A673 (cell line): ENCODE measurements at regions not wholly inside any gene's neighbourhood (a gene's known extent, or its start where the extent isn't known, plus 50 kb on each side); places are given as distances from the start of the nearest gene placed in this dataset.
A peak's percentile ranks its signal among the peaks of the same experiment; 100 is the strongest.
"Not testable (repeated sequence)": the region's sequence is repeated elsewhere in the genome, so short reads cannot be mapped to it uniquely, and the experiment has no call there.

Experiments used
- BruUV-seq: library from RNA; stranded (reverse); fragments of 400-500 nt; replicated peaks from 2 replicates; lab custom pipeline; 2021; lab: Mats Ljungman, UMichigan
- CTCF ChIA-PET: fragments of 300-600 bp; sonication (Branson Sonifier 250); formaldehyde crosslinking; loops from one replicate; lab custom pipeline; 2022; ENCODE audit warnings: antibody characterized with exemption; lab: Charles Lee
- POLR2A ChIA-PET: fragments of 300-600 bp; sonication (Branson Sonifier 250); formaldehyde crosslinking; loops from one replicate; lab custom pipeline; 2022; ENCODE audit warnings: antibody characterized with exemption; ENCODE audit not compliant: low non-redundant PET; lab: Charles Lee
- DNase-seq: peaks from one replicate; pipeline ENCODE4 v3.0.0-alpha.2; 2015; ENCODE audit warnings: low spot score
- H3K27ac ChIP-seq: fragments of 200-600 bp; sonication (generic); 2 replicates; pipeline ENCODE4 v1.5.1; 2016; ENCODE audit warnings: mixed run types, low read depth, mild to moderate bottlenecking, mixed read lengths, antibody characterized with exemption, low read length; ENCODE audit not compliant: poor library complexity, severe bottlenecking
- H3K27me3 ChIP-seq: fragments of 200-600 bp; sonication (generic); replicated peaks from 2 replicates; pipeline ENCODE4 v1.6.1; 2017; ENCODE audit warnings: mixed run types, low read depth, mild to moderate bottlenecking, mixed read lengths, antibody characterized with exemption, low read length; ENCODE audit not compliant: insufficient read depth, poor library complexity
- H3K36me3 ChIP-seq: fragments of 200-600 bp; sonication (generic); 2 replicates; pipeline ENCODE4 v1.6.1; 2016; ENCODE audit warnings: mixed run types, mild to moderate bottlenecking, mixed read lengths, antibody characterized with exemption, low read length; ENCODE audit not compliant: insufficient read depth, poor library complexity, severe bottlenecking
- H3K4me1 ChIP-seq: fragments of 200-600 bp; sonication (generic); 2 replicates; pipeline ENCODE4 v1.6.1; 2017; ENCODE audit warnings: mixed run types, mild to moderate bottlenecking, mixed read lengths, antibody characterized with exemption, low read length; ENCODE audit not compliant: insufficient read depth, poor library complexity, severe bottlenecking
- H3K4me3 ChIP-seq: fragments of 200-600 bp; sonication (generic); 2 replicates; pipeline ENCODE4 v1.5.1; 2016; ENCODE audit warnings: low read depth, mixed run types, mild to moderate bottlenecking, mixed read lengths, low read length; ENCODE audit not compliant: poor library complexity, severe bottlenecking
- H3K9me3 ChIP-seq: fragments of 200-600 bp; sonication (generic); 2 replicates; pipeline ENCODE4 v1.6.1; 2016; ENCODE audit warnings: mixed run types, low read depth, mild to moderate bottlenecking, mixed read lengths, antibody characterized with exemption, low read length; ENCODE audit not compliant: poor library complexity, severe bottlenecking
- EZH2 ChIP-seq: fragments of 200-600 bp; sonication (generic); IDR thresholded peaks from 2 replicates; pipeline ENCODE4 v1.6.1; 2017; ENCODE audit warnings: borderline replicate concordance, low read depth, mild to moderate bottlenecking, mixed read lengths, antibody characterized with exemption, low read length; ENCODE audit not compliant: poor library complexity, severe bottlenecking
- intact Hi-C: fragments of 100-400 bp; cut with micrococcal nuclease; formaldehyde crosslinking; loops from one replicate; pipeline ENCODE4 v1.10.0; 2022; ENCODE audit not compliant: unreplicated experiment
- TF ChIP-seq, protein P1 (sequence below): fragments of 300-800, 200-600 bp; sonication (generic); conservative IDR thresholded peaks from 2 replicates; pipeline ENCODE4 v1.5.1; 2017; ENCODE audit warnings: low read depth, mild to moderate bottlenecking, antibody characterized with exemption, low read length, moderate library complexity, mixed read lengths

DNA sequence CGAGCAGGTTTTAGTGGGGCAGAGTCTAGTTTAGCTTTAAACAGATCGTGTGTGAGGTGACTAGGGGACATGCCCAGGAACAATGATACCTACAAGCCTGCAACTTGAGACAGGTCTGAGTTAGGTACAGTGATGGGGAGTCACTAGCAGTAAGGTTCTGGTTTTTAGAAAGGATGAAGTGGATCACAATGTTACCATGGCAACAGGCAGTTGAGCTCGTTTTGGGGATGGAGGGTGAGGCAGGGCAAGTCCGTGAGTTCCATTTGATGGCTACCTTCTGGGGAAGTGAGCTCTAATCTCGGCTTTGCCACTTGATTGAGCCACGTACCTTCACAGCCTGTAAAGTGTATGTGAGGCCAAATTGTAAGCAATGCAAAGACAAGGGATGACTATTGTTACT, 76.0 kb upstream of the GTF3A start:
- BruUV-seq, result no TSS peak
- Histone ChIP-seq H3K4me3 (no peak overlapping the region), H3K9me3 (no peaks in the 10 kb centered on the region), H3K4me1 (peaks cover 9% of the 10 kb centered on the region), H3K27ac (no peak overlapping the region), H3K36me3 (no peaks in the 10 kb centered on the region), H3K27me3 (peaks cover 45% of the 10 kb centered on the region)
- intact Hi-C loops, result no loop called here
- TF ChIP-seq, protein P1, sequence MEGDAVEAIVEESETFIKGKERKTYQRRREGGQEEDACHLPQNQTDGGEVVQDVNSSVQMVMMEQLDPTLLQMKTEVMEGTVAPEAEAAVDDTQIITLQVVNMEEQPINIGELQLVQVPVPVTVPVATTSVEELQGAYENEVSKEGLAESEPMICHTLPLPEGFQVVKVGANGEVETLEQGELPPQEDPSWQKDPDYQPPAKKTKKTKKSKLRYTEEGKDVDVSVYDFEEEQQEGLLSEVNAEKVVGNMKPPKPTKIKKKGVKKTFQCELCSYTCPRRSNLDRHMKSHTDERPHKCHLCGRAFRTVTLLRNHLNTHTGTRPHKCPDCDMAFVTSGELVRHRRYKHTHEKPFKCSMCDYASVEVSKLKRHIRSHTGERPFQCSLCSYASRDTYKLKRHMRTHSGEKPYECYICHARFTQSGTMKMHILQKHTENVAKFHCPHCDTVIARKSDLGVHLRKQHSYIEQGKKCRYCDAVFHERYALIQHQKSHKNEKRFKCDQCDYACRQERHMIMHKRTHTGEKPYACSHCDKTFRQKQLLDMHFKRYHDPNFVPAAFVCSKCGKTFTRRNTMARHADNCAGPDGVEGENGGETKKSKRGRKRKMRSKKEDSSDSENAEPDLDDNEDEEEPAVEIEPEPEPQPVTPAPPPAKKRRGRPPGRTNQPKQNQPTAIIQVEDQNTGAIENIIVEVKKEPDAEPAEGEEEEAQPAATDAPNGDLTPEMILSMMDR, result no peak
- no peak for DNase-seq
- ChIA-PET POLR2A (no interaction called here), CTCF (interaction anchor here (0.7 kb wide), 1 partner anchor 399 kb away, joined by 3 read pairs; no protein-coding TSS in a partner anchor)

DNA sequence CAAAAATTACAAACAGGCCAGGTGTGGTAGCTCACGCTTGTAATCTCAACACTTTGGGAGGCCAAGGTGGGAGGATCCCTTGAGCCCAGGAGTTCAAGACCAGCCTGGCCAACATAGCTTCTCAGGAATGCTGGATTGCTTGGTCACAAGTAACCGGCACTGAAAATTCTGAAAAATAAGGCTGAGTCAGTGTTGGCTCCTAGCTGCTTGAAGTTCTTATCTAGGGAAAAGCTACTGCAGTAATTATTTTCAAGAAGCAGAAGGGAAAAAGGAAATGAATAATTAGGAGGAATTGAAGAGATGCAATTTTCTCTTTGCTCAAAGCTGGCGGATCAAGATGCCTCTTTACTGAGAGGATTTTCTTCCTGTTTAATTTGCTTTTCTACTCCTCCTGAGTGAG, 75.0 kb upstream of the GTF3A start:
- Histone ChIP-seq H3K9me3 (no peaks in the 10 kb centered on the region), H3K27ac (no peak overlapping the region), H3K4me3 (no peak overlapping the region), H3K4me1 (peaks cover 9% of the 10 kb centered on the region), H3K36me3 (no peaks in the 10 kb centered on the region), H3K27me3 (peaks cover 43% of the 10 kb centered on the region)
- POLR2A ChIA-PET, result no interaction called here
- peak; percentile 51 for DNase-seq
- intact Hi-C loops, result no loop called here
- TF ChIP-seq, protein P1, result no peak
- TF ChIP-seq EZH2, result no peak
- CTCF ChIA-PET, result interaction anchor here (0.8 kb wide), 1 partner anchor 13 kb away, joined by 4 read pairs; no protein-coding TSS in a partner anchor
- BruUV-seq, result no TSS peak

DNA sequence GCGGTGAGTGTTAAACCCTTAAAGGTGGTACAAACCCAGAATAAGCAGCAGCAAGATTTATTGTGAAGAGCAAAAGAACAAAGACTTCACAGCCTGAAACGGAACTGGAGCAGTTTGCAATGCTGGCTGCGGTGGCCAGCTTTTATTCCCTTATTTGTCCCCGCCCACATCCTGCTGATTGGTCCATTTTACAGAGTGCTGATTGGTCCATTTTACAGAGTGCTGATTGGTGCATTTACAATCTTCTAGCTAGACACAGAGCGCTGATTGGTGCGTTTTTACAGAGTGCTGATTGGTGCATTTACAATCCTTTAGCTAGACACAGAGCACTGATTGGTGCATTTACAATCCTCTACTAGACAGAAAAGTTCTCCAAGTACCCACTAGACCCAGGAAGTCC, 73.6 kb upstream of the GTF3A start:
- H3K4me1 ChIP-seq, H3K9me3 ChIP-seq, H3K4me3 ChIP-seq, DNase-seq, H3K36me3 ChIP-seq, intact Hi-C loops, H3K27ac ChIP-seq, BruUV-seq, POLR2A ChIA-PET: not testable (repeated sequence)
- CTCF ChIA-PET, result interaction anchor here (0.8 to 1.0 kb wide), 2 partner anchors 11 to 476 kb away, joined by 3 read pairs; no protein-coding TSS in a partner anchor
- peaks cover 34% of the 10 kb centered on the region for H3K27me3 ChIP-seq

DNA sequence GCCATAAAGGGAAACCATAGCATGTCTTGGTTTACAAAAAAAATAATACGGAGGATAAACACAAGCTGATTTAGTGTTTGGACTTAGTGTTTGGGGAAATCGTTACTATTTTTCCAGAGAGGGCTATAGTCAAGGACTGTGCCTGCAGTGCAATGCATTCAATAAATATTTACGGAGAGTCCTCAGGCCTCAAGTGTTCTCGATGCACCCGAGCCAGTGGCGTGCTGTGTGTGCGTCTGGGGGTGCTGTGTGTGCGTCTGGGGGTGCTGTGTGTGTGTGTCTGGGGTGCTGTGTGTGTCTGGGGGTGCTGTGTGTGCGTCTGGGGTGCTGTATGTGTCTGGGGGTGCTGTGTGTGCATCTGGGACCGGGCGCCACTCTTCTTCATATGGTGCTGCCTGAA, 71.7 kb upstream of the GTF3A start:
- no peaks in the 10 kb centered on the region for H3K36me3 ChIP-seq
- no TSS peak for BruUV-seq
- peaks cover 17% of the 10 kb centered on the region for H3K27me3 ChIP-seq
- no peaks in the 10 kb centered on the region for H3K9me3 ChIP-seq
- H3K4me1 ChIP-seq, result peaks cover 9% of the 10 kb centered on the region
- ChIA-PET CTCF (no interaction called here), POLR2A (no interaction called here)
- intact Hi-C loops, result no loop called here
- DNase-seq, result no peak
- TF ChIP-seq EZH2, result no peak
- TF ChIP-seq, protein P1, result no peak
- H3K4me3 ChIP-seq, result no peak overlapping the region
- H3K27ac ChIP-seq, result no peak overlapping the region
